ENCODE measurements at regions not wholly inside any gene's neighbourhood (a gene's known extent, or its start where the extent isn't known, plus 50 kb on each side); places are given as distances from the start of the nearest gene placed in this dataset.

DNA sequence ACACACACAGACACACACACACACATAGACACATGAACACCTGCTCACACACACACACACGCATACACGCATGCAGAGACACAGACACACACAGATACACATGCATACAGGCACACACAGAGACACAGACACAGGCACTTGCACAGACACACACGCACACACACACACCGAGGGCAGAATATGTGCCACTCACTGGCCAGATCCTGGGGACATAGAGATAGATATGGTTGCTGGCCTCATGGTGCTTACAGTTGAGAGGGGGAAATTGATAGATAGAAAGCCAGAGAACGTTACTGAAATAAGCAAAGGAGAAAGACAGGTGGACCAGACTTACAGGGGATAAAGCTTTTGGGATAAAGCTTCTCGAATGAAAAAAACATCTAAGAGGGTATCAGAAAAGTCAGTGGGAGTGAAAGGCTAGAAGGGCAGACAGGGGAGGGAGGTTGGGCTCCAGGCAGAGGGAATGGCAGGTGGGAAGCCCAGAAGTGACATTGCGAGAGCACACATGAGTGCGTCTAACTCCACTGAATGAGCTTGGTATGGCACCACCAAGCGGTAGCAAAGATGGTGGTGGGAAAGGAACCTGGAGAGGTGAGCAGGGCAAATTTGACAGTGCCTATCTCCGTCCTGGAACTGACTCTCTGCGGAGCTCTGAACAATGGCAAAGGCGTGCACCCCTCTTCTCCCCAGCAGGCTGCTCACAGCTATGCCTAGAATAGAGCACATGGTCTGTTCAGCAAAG lies 390.1 kb upstream of the TRIB2 start:
- BruUV-seq (replicated peaks), result no TSS peak
- intact Hi-C loops (cut with micrococcal nuclease; ENCODE audit: unreplicated experiment), result loop anchor here (5.0 kb wide), 2 partner anchors 464 to 499 kb away; no protein-coding TSS in a partner anchor
- DNase-seq (ENCODE audit: low spot score), result peak; percentile 27

DNA sequence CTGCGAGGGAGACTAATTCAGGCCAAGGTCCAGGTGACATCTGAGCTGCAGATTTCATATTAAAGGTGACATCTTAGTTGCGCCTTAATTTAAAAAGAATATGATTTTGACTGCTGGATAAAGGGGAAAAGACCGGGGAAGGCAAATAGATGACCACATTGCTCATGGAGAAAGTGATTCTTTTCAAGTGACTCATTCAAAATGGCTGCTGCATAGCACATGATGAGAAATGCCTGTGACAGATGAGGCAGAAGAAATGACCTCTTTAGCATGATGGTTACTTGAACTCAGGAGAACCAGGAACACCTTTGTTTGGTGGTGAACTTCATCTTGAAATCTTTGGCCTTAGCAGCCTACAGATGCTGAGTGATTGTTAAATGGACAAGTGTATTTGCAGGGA lies 385.8 kb upstream of the TRIB2 start:
- POLR2A ChIA-PET, result interaction anchor here (0.6 kb wide), 1 partner anchor 19 kb away, joined by 3 read pairs; no protein-coding TSS in a partner anchor
- Histone ChIP-seq H3K36me3 (ENCODE audit: insufficient read depth, low read length) (no peaks in the 10 kb centered on the region), H3K4me1 (ENCODE audit: insufficient read depth, low read length, poor library complexity, severe bottlenecking) (no peaks in the 10 kb centered on the region), H3K4me3 (ENCODE audit: low read depth, low read length, poor library complexity, severe bottlenecking) (no peak overlapping the region), H3K4me2 (ENCODE audit: low read length) (no peak overlapping the region), H3K79me2 (ENCODE audit: insufficient read depth, low read depth, low read length) (no peaks in the 10 kb centered on the region), H4K20me1 (ENCODE audit: insufficient read depth, low read length) (no peaks in the 10 kb centered on the region), H3K9me2 (ENCODE audit: insufficient read depth, low read length) (no peaks in the 10 kb centered on the region), H3K27ac (ENCODE audit: low read depth, low read length, poor library complexity, severe bottlenecking) (no peak overlapping the region), H2AFZ (ENCODE audit: low read length) (no peak overlapping the region), H3K9me3 (ENCODE audit: low read length) (no peaks in the 10 kb centered on the region)
- CTCF ChIA-PET (ENCODE audit: unreplicated experiment), result no interaction called here
- DNase-seq (ENCODE audit: low spot score), result no peak
- no TSS peak for BruUV-seq (replicated peaks)
- TF ChIP-seq, protein P1, sequence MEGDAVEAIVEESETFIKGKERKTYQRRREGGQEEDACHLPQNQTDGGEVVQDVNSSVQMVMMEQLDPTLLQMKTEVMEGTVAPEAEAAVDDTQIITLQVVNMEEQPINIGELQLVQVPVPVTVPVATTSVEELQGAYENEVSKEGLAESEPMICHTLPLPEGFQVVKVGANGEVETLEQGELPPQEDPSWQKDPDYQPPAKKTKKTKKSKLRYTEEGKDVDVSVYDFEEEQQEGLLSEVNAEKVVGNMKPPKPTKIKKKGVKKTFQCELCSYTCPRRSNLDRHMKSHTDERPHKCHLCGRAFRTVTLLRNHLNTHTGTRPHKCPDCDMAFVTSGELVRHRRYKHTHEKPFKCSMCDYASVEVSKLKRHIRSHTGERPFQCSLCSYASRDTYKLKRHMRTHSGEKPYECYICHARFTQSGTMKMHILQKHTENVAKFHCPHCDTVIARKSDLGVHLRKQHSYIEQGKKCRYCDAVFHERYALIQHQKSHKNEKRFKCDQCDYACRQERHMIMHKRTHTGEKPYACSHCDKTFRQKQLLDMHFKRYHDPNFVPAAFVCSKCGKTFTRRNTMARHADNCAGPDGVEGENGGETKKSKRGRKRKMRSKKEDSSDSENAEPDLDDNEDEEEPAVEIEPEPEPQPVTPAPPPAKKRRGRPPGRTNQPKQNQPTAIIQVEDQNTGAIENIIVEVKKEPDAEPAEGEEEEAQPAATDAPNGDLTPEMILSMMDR (conservative IDR thresholded peaks at IDR 0.05; ENCODE audit: low read length), result no peak
- TF ChIP-seq EZH2phosphoT487 (IDR thresholded peaks at IDR 0.05; ENCODE audit: borderline replicate concordance, low read depth, low read length), result no peak
- intact Hi-C loops (cut with micrococcal nuclease; ENCODE audit: unreplicated experiment), result no loop called here

More for the DNA sequence above, 390.1 kb upstream of the TRIB2 start:
- no peak overlapping the region for H2AFZ ChIP-seq (ENCODE audit: low read length)
- H3K4me2 ChIP-seq (ENCODE audit: low read length), result no peak overlapping the region
- H3K4me3 ChIP-seq (ENCODE audit: low read depth, low read length, poor library complexity, severe bottlenecking), result no peak overlapping the region
- no peaks in the 10 kb centered on the region for H4K20me1 ChIP-seq (ENCODE audit: insufficient read depth, low read length)
- H3K36me3 ChIP-seq (ENCODE audit: insufficient read depth, low read length), result no peaks in the 10 kb centered on the region
- ChIA-PET POLR2A (interaction anchor here (0.5 kb wide), 1 partner anchor 211 kb away, joined by 3 read pairs; no protein-coding TSS in a partner anchor), CTCF (ENCODE audit: unreplicated experiment) (no interaction called here)
- H3K9me2 ChIP-seq (ENCODE audit: insufficient read depth, low read length), result no peaks in the 10 kb centered on the region
- TF ChIP-seq, protein P1 (conservative IDR thresholded peaks at IDR 0.05; ENCODE audit: low read length), result peak; percentile 51; the same call in 1 of the 2 replicates
- TF ChIP-seq EZH2phosphoT487 (IDR thresholded peaks at IDR 0.05; ENCODE audit: borderline replicate concordance, low read depth, low read length), result no peak
- H3K9me3 ChIP-seq (ENCODE audit: low read length), result no peaks in the 10 kb centered on the region
- H3K27ac ChIP-seq (ENCODE audit: low read depth, low read length, poor library complexity, severe bottlenecking), result no peak overlapping the region
- H3K4me1 ChIP-seq (ENCODE audit: insufficient read depth, low read length, poor library complexity, severe bottlenecking), result no peaks in the 10 kb centered on the region
- H3K79me2 ChIP-seq (ENCODE audit: insufficient read depth, low read depth, low read length), result no peaks in the 10 kb centered on the region

DNA sequence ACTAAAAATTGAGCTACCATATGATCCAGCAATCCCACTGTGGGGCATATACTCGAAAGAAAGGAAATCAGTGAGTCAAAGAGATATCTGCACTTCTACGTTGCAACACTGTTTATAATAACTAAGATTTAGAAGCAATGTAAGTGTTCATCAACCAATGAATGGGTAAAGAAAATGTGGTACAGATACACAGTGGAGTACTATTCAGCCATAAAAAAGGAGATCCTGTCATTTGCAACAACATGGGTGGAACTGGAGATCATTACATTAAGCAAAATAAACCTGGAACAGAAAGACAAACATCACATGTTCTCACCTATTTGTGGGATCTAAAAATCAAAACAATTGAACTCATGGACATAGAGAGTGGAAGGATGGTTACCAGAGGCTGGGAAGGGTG lies 385.0 kb upstream of the TRIB2 start:
- no TSS peak for BruUV-seq (replicated peaks)
- Histone ChIP-seq H3K79me2 (ENCODE audit: insufficient read depth, low read depth, low read length) (no peaks in the 10 kb centered on the region), H3K4me3 (ENCODE audit: low read depth, low read length, poor library complexity, severe bottlenecking) (no peak overlapping the region), H3K9me3 (ENCODE audit: low read length) (no peaks in the 10 kb centered on the region), H3K27ac (ENCODE audit: low read depth, low read length, poor library complexity, severe bottlenecking) (no peak overlapping the region), H3K9me2 (ENCODE audit: insufficient read depth, low read length) (no peaks in the 10 kb centered on the region), H2AFZ (ENCODE audit: low read length) (no peak overlapping the region), H3K4me1 (ENCODE audit: insufficient read depth, low read length, poor library complexity, severe bottlenecking) (no peaks in the 10 kb centered on the region), H4K20me1 (ENCODE audit: insufficient read depth, low read length) (no peaks in the 10 kb centered on the region), H3K36me3 (ENCODE audit: insufficient read depth, low read length) (no peaks in the 10 kb centered on the region), H3K4me2 (ENCODE audit: low read length) (no peak overlapping the region)
- ChIA-PET CTCF (ENCODE audit: unreplicated experiment) (no interaction called here), POLR2A (no interaction called here)
- no peak for DNase-seq (ENCODE audit: low spot score)
- TF ChIP-seq, protein P1 (conservative IDR thresholded peaks at IDR 0.05; ENCODE audit: low read length), result no peak
- no peak for TF ChIP-seq EZH2phosphoT487 (IDR thresholded peaks at IDR 0.05; ENCODE audit: borderline replicate concordance, low read depth, low read length)
- intact Hi-C loops (cut with micrococcal nuclease; ENCODE audit: unreplicated experiment), result no loop called here
